HG02884 (cell line): ENCODE measurements at regions not wholly inside any gene's neighbourhood (a gene's known extent, or its start where the extent isn't known, plus 50 kb on each side); places are given as distances from the start of the nearest gene placed in this dataset.

Experiments
- ATAC-seq: cut with Tn5 transposase; IDR thresholded peaks from one replicate; pipeline ENCODE4 v1.9.1; 2021; ENCODE audit warnings: mild to moderate bottlenecking, moderate library complexity; ENCODE audit not compliant: unreplicated experiment

- ATAC-seq = no peak
These were observed 173.0 kb upstream of the NEBL start for GRCh38 chr10:21069929-21070700.

GRCh38 chr10:21069278-21069677 lies 172.2 kb upstream of the NEBL start:
- no peak for ATAC-seq

- no peak for ATAC-seq
These were observed 171.0 kb upstream of the NEBL start for GRCh38 chr10:21068026-21068656.

- no peak for ATAC-seq
These were observed 168.6 kb upstream of the NEBL start for GRCh38 chr10:21065621-21066248.

GRCh38 chr10:21061982-21062381 lies 164.9 kb upstream of the NEBL start:
- no peak for ATAC-seq

- ATAC-seq = no peak
These were observed 164.1 kb upstream of the NEBL start for GRCh38 chr10:21061184-21061583.

DNA sequence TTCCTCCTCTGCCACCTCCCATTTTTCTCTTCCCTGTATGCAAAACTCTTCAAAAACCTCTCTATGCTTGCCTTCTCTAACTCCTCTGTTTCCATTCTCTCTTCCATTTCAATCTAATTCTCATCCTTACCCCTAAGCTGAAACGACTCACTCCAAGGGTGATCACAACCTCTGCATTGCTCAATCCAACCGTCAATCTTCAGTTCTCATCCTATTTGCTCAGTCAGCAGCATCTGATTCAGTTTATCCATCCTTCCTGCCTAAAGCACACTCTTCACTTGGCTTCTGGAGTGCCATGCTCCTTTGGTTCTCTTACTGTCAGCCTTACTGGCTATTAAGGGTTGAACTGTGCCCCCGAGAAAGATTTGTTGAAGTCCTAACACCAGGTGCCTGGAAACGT lies 163.5 kb upstream of the NEBL start:
- no peak for ATAC-seq

- no peak for ATAC-seq
These were observed 160.9 kb upstream of the NEBL start for GRCh38 chr10:21057989-21058388.

DNA sequence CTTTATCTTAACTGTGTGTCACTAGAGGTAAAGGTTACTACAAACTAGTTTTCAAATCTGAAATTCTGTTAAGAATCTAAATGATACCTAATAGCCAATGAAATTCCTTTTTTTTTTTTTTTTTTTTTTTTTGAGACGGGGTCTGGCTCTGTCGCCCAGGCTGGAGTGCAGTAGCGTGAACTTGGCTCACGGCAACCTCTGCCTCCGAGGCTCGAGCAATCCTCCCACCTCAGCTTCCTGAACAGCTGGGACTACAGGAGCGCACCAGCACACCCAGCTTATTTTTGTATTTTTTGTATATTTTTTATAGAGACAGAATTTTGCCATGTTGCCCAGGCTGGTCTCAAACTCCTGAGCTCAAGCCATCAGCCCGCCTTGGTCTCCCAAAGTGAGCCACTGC lies 160.3 kb upstream of the NEBL start:
- no peak for ATAC-seq

DNA sequence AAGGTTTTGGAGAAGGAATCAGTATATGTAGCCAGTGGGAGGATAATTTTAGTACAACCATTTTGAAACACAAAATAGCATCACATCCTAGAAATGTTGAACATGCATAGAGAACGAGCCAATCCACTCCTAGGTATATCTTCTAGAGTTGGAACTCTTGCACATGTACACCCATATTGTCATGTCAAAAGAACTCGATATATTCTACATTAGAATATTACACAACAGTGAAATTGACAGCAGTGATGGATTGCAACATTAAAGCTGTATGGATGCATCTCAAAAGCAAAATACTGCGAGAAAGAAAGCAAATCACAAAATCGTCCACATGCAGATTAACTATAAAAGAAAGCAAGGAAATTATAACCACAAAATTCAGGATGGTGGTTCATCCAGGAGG lies 159.3 kb upstream of the NEBL start:
- no peak for ATAC-seq

- ATAC-seq = no peak
These were observed 158.4 kb upstream of the NEBL start for GRCh38 chr10:21055339-21056135.

DNA sequence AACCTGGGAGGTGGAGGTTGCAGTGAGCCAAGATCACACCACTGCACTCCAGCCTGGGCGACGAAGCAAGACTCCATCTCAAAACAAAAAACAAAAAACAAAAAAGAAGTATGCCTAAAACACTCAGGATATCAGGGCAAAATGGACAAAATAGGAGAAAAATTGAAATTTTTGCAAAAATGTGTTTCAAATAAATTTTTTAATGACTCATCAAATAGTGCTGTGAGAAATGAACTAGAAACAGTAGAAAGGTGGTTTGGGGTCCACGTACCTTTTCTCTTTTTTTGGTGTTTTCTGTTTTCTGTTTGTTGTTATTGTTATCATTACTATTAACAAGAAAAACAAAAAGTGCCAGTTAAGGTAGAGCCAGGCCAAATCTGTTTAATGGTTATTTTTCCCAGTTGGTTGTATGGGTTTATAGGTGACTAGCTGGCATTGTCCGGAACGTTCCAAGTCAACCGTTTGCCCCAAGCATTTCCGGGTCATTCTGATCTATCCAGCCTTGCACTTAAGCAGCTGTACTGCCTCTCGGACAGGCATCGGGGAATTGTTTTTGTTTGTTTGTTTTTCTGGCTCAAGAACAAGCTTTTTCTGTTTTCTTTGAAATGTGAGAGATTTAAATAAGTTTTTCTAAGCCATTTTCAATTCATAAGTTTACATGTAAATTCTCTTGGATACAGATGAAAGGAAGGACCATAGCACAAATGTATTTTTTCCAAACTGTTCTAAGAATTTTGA lies 157.0 kb upstream of the NEBL start:
- ATAC-seq = no peak

DNA sequence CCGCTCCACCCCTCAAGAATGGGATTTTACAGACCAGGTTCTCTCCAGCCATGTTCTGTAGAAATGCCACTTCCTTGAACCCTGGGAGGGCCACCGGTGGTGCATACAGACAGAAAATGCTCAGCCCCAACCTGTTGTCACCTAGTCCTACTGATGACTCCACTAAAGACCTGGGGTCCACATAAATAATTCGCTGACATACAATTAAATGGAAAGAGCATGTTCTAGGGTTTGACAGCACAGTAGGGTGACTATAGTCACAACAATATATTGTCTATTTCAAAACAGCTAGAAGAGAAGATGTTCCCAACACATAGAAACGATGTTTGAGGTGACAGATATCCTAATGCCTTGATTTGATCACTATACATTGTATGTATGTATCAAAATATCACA lies 155.6 kb upstream of the NEBL start:
- ATAC-seq = no peak

DNA sequence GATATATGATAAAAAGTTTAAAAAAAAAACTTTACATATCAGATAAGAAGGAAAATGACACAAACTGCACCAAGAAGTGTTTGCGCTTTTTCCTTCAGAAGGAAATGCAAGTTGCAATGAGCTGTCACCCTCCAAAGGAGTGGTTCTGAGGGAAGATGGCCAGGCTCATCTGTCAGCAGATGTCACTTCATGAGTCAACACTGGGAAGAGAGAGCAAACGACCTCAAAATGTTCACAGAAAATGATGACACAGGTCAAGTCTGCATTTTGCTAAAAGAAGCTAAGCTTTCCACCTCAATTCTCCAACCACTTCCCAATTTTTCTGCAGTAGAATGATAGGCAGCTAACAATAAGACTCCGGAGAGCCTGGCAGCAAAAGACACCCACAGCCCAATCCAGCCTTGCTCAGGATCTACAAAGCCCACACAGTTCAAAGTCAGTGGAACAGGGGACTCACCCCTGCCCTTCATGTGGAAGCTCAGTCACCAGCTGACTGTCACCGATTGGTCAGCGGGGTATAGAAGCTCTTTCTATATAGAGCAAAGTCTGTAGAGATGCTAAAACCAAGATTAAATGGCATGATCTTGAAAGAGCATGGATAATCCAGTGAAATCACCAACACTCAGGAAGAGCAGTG lies 155.1 kb upstream of the NEBL start:
- no peak for ATAC-seq

DNA sequence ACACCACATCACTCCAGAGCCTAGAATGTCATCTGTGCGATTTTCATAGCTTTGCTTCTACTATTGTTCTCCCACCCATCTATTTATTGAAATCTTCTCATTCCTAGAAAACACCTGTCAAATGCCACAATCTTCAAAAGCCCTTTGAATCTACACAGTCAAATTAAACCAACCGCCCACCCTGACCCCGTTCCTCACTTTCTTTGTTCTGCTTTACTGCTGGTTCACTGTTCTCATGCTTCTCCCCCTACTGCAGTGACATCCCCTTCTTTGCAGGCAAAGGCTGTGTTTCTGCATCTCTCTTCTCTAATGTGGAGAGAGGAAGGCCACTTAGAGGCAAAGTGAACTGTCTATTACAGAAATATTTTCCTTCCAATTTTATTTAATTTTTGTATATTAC lies 152.4 kb upstream of the NEBL start:
- no peak for ATAC-seq

GRCh38 chr10:21048068-21048467 lies 151.0 kb upstream of the NEBL start:
- ATAC-seq = no peak

GRCh38 chr10:21047511-21047910 lies 150.4 kb upstream of the NEBL start:
- ATAC-seq = no peak

DNA sequence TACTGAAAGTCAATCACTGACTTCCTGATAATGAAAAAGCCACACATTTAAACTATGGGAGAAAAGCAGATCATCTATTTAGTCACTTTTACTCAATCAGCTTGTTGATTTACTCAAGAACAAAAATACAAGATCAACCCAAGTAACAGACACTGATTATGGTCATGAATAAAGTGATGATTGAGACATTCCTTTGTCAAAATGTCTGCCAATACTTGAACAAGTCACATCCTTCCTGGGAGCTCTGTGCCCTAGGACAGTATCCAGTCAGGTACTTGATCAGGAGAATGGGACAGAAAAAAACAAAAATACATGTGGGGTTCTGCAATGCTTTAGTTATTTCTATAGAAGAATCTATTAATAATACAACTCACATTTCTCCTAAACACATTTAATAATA lies 150.0 kb upstream of the NEBL start:
- no peak for ATAC-seq

DNA sequence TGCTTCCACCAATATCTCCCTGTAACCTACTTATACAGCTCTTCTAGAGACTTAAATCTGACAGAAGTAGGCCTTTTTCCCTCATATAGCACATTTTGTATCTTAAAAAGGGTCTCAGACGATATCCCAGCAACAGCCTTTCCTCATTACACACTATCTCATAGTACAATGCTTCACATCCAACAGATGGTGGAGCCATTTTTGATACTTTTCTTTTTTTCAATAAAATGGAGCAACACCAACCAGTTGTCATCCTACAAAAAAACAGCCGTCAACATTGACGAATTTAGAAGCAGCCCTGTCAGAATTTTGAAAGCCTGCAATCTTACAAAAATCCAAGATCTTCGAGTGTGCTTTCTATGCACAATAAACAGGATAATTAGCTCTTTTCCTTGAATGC lies 145.9 kb upstream of the NEBL start:
- ATAC-seq = no peak

GRCh38 chr10:21042536-21042935 lies 145.4 kb upstream of the NEBL start:
- ATAC-seq = no peak
